GM13977 (cell line): ENCODE measurements at regions not wholly inside any gene's neighbourhood (a gene's known extent, or its start where the extent isn't known, plus 50 kb on each side); places are given as distances from the start of the nearest gene placed in this dataset.

Experiments
- DNase-seq: peaks from one replicate; pipeline ENCODE4 v3.0.0; 2012; ENCODE audit warnings: low spot score
- in situ Hi-C: fragments of 300-500 bp; cut with MboI; formaldehyde crosslinking; loops from one replicate; pipeline ENCODE4 v1.12.0; 2022; ENCODE audit warnings: low sequenced_read_pairs, low pct_unique_long_range_greater_than_20kb, mixed read lengths, inconsistent platforms; ENCODE audit not compliant: unreplicated experiment
- TF ChIP-seq, protein P1 (sequence below): IDR thresholded peaks from 2 replicates; pipeline ENCODE4 v1.5.1; 2012; ENCODE audit warnings: mild to moderate bottlenecking, control low read depth; ENCODE audit not compliant: insufficient read depth; ENCODE audit errors: extremely low read depth, missing control alignments

DNA sequence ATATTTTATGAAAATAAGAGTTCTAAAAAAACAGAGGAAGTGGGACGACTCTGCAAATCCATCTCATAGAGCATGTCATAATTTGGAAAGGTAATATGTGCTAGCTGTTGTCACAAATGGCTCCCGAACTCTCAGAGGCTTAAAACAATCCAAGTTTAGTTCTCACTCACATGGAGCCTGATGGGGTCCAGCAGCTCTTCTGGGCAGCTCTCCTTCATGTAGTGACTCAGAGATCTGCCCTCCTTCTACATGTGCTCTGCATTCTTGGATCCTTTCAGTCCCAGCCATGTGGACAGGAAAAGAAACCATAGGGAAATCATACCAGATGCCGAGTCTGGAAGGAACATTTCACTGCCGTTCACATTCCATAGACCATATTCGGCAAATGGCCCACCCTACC is 180.1 kb upstream of the APCDD1 start:
- in situ Hi-C loops, result no loop called here
- TF ChIP-seq, protein P1, sequence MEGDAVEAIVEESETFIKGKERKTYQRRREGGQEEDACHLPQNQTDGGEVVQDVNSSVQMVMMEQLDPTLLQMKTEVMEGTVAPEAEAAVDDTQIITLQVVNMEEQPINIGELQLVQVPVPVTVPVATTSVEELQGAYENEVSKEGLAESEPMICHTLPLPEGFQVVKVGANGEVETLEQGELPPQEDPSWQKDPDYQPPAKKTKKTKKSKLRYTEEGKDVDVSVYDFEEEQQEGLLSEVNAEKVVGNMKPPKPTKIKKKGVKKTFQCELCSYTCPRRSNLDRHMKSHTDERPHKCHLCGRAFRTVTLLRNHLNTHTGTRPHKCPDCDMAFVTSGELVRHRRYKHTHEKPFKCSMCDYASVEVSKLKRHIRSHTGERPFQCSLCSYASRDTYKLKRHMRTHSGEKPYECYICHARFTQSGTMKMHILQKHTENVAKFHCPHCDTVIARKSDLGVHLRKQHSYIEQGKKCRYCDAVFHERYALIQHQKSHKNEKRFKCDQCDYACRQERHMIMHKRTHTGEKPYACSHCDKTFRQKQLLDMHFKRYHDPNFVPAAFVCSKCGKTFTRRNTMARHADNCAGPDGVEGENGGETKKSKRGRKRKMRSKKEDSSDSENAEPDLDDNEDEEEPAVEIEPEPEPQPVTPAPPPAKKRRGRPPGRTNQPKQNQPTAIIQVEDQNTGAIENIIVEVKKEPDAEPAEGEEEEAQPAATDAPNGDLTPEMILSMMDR, result no peak
- no peak for DNase-seq

DNA sequence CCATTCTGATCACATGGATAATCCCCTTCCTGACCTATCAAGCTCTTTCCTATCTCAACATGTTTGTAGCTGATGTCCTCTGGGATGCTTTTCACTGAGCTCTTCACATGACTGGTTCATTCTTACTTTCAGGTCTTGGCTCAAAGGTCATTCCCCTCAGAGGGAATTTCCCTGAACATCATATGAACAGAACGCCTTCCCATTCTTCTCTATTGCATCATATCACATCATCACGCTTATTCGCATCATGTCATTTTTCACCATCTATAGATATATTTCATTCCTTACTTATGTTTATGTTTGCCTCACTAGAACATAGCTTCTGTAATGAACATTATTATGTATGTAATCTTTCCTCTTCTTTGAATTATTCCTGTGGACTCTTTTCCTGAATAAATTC is 178.9 kb upstream of the APCDD1 start:
- TF ChIP-seq, protein P1, result no peak
- in situ Hi-C loops, result no loop called here
- DNase-seq, result no peak

DNA sequence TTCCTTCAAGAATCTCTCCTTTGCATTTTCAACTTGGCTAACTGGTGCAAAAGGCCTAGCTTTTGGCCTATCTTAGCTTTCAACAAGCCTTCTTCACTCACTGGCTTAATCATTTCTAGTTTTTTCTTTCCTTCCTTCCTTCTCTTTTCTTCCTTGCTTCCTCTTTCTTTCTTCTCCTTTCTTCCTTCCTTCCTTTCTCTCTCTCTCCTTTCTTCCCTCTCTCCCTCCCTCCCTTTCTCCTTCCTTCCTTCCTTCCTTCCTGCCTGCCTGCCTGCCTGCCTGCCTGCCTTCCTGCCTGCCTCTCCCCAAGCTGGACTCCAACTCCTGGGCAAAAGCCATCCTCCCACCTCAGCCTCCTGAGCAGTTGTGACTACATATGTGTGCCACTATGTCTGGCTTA is 176.2 kb upstream of the APCDD1 start:
- in situ Hi-C loops, result no loop called here
- DNase-seq, result no peak
- TF ChIP-seq, protein P1, result no peak

DNA sequence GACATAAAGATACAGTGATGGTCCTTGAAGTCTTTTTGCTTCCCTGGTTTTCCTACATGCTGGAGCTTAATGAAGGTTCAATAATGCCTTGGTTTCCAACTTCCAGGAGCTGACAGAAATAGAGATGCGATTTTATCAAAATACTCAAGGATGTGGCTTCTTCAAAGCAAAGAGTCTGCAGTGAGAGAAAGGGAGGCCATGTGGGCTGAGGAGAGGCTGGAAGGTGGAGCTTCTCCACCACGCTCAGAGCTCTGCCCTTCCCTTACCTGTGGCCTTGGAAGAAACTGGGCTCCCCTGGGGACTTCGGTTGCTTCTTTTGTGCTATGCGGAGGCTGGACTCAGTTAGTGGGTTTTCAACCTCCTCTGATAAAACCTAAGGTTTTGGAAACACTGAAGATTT is 175.0 kb upstream of the APCDD1 start:
- no peak for DNase-seq
- TF ChIP-seq, protein P1, result no peak
- in situ Hi-C loops, result no loop called here

DNA sequence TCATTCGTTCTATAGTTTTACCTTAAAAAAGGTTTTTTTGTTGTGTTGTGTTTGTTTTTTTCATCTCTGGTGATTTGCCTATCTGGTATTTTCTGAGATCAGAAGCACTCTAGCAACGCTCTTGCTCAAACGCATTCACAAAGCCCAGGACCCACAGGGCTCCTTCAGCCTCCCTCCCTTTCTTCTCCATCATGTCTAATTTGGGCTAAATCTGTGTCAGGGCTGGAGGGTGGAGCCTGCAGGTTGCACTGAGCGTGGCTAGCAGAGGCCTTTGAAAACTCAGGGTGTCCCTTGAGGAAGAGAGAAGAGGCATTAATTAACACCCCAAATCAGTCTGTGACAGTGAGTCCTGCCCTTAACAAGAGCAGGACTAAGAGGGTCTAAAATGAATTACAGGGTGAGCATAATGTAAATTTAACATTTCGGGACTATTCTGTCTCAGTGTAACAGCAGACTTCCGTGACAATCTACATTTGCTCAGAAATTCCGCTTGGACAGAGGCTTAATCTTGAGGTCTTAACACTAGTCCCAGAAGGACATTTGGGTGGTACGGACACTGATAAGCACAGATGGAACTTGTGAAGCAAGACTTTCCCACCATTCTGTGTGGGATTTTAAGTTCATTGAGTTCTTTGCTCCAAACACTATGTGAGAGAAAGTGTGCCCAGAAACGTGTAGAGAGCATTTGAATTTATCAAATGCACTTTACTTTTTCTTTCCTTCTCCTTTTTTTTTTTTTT is 174.4 kb upstream of the APCDD1 start:
- no peak for DNase-seq
- in situ Hi-C loops, result no loop called here
- TF ChIP-seq, protein P1, result no peak

DNA sequence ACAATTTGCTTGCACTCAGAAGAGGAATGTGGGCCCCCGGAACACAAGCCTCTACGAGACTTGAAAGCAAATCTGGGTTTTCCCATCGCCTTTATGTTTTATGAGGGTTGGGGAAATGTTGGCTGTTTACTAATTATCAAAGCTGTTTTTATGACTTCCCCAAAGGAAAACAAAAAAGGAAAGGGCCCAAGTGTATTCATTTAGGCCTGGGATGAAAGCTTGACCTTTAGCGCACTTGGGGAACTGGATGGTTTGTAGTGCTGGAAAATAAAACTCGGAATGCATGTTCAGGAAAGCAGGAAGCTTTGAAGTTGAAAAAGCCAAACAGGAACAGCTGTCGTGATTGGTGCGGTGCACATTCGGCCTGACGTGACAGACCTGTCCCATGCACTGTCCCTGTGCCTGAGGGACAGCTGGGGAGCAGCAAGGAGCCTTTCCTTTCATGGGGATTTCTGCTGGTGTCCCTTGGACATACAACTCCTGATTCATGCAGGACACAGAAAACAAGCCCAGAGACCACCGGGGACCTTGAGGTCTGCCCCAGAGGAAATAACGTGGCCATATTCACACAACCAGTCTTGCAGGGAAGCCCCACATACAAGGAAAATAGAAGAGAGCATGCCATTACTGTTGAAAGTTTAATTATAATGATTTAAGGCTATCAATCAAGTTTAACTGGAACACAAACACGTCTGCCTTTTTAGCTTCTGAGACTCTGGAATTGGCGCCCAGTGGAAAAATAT is 169.7 kb upstream of the APCDD1 start:
- TF ChIP-seq, protein P1, result no peak
- in situ Hi-C loops, result no loop called here
- DNase-seq, result no peak
